ENCODE measurements at regions not wholly inside any gene's neighbourhood (a gene's known extent, or its start where the extent isn't known, plus 50 kb on each side); places are given as distances from the start of the nearest gene placed in this dataset.

DNA sequence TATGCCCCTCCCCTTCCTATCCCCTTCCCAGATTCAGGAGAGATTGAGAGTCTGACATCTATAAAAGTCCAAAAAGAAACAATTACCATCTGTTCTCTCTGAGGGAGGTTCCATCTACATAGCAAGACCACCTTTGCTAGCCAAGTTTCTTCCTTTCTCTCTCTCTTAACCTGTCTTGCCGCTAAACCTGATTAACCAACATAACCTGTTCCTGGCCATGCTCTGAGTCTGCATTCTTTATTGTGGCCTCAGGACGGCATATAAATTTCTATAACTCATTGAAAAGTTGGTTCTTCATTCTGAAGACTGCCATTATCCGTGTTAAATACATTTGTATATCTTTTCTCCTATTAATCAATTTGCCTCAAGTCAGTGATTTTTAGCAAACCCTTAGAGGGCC, 594.0 kb downstream of the KCNH5 start:
- DNase-seq (no peak), ATAC-seq (no peak)
- Histone ChIP-seq H3K27me3 (no peaks in the 10 kb centered on the region), H3K4me3 (no peak overlapping the region), H3K4me1 (no peaks in the 10 kb centered on the region), H3K36me3 (no peaks in the 10 kb centered on the region), H3K27ac (no peak overlapping the region), H3K9me3 (peaks cover 0 to 6% (median 0%) of the 10 kb centered on the region in 11 donors)
- TF ChIP-seq, protein P1, sequence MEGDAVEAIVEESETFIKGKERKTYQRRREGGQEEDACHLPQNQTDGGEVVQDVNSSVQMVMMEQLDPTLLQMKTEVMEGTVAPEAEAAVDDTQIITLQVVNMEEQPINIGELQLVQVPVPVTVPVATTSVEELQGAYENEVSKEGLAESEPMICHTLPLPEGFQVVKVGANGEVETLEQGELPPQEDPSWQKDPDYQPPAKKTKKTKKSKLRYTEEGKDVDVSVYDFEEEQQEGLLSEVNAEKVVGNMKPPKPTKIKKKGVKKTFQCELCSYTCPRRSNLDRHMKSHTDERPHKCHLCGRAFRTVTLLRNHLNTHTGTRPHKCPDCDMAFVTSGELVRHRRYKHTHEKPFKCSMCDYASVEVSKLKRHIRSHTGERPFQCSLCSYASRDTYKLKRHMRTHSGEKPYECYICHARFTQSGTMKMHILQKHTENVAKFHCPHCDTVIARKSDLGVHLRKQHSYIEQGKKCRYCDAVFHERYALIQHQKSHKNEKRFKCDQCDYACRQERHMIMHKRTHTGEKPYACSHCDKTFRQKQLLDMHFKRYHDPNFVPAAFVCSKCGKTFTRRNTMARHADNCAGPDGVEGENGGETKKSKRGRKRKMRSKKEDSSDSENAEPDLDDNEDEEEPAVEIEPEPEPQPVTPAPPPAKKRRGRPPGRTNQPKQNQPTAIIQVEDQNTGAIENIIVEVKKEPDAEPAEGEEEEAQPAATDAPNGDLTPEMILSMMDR (IDR thresholded peaks at IDR 0.05) = no peak
- intact Hi-C loops (cut with DNase I) = no loop called here
- 78 to 83% methylated on average over 3 of the region's 3 CpGs for whole genome bisulfite sequencing, 2 donors

DNA sequence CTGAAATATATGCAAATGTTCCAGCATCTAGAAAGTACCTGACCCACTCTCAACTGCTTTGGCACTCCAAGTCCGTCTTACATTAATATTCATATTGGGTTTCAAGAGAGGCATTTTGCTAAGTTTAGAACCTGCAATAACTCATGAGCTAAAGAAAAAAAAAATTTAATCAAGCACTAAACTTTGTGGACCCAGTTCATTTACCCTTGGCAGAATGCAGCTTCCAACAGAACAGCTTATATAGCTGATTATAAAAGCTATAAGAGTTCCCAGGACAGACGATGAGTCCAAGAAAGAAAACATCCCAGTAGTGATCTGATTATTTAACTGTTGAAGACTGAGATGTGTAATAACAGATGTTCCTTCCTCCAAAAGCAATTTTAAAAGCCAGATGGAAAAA, 592.0 kb downstream of the KCNH5 start:
- H3K27me3 ChIP-seq = no peaks in the 10 kb centered on the region
- H3K27ac ChIP-seq = no peak overlapping the region
- intact Hi-C loops (cut with DNase I) = no loop called here
- H3K4me3 ChIP-seq = no peak overlapping the region
- H3K4me1 ChIP-seq = no peaks in the 10 kb centered on the region
- ATAC-seq (no peak), DNase-seq (no peak)
- peaks cover 0 to 6% (median 0%) of the 10 kb centered on the region in 11 donors for H3K9me3 ChIP-seq
- H3K36me3 ChIP-seq = no peaks in the 10 kb centered on the region
- 77 to 79% methylated on average over 2 of the region's 2 CpGs for whole genome bisulfite sequencing, 2 donors
- TF ChIP-seq, protein P1 (IDR thresholded peaks at IDR 0.05) = no peak

DNA sequence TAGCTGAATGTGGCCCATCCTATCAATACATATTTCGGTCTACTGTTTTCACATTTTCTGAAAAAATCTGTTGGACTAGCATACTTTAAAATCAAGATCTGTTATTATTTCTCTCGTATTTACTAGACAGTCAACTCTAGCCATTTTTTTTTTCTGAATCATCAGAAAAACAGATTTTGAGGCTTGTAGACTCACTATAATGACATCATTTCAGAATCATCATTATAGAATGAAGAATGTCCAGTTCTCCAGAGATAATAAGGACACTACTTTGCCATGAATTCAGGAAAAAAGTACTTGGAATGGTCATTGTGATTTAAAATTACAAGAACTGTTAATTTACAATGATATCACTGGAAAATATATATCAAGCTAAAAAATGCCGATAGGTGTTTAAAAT, 589.8 kb downstream of the KCNH5 start:
- WGBS, 2 donors = 81 to 85% methylated on average over 3 of the region's 3 CpGs
- intact Hi-C loops (cut with DNase I) = no loop called here
- Histone ChIP-seq H3K36me3 (no peaks in the 10 kb centered on the region), H3K27ac (no peak overlapping the region), H3K4me1 (no peaks in the 10 kb centered on the region), H3K27me3 (no peaks in the 10 kb centered on the region), H3K9me3 (peaks cover 0 to 9% (median 0%) of the 10 kb centered on the region in 11 donors), H3K4me3 (no peak overlapping the region)
- ATAC-seq (no peak), DNase-seq (no peak)
- TF ChIP-seq, protein P1 (IDR thresholded peaks at IDR 0.05) = no peak

DNA sequence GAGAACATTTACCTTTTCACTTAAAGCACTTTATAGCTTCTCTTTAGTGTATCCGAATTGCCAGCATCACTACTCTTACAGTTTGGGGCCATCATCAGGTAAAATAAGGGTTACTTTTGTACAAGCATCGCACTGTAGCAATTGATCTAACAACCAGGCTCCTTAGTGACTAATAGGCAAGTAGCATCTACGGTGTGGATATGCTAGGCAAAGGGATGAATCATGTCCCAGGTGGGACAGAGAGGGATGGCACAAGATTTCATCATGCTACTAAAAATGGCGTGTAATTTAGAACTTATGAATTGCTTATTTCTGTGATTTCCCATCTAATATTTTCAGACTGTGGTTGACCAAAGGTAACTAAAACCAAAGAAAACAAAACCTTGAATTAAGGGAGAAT, 582.3 kb downstream of the KCNH5 start:
- Histone ChIP-seq H3K4me3 (no peak overlapping the region), H3K27ac (no peak overlapping the region), H3K27me3 (no peaks in the 10 kb centered on the region), H3K36me3 (no peaks in the 10 kb centered on the region), H3K4me1 (no peaks in the 10 kb centered on the region), H3K9me3 (peaks cover 0 to 9% (median 0%) of the 10 kb centered on the region in 11 donors)
- DNase-seq (no peak), ATAC-seq (no peak)
- TF ChIP-seq, protein P1 (IDR thresholded peaks at IDR 0.05) = no peak
- intact Hi-C loops (cut with DNase I) = no loop called here
- 71 to 79% methylated on average over 4 of the region's 4 CpGs for WGBS, 2 donors

All from heart right ventricle (tissue), 16 donors.